GM19025 (cell line): ENCODE measurements at regions not wholly inside any gene's neighbourhood (a gene's known extent, or its start where the extent isn't known, plus 50 kb on each side); places are given as distances from the start of the nearest gene placed in this dataset.

ENCODE experiments used
- ATAC-seq: cut with Tn5 transposase; IDR thresholded peaks from one replicate; pipeline ENCODE4 v1.9.1; 2021; ENCODE audit warnings: mild to moderate bottlenecking, low read depth, moderate library complexity; ENCODE audit not compliant: unreplicated experiment

- no peak for ATAC-seq
These were observed 121.9 kb downstream of the TMEM18 start for GRCh38 chr2:555164-555922.

- ATAC-seq: no peak
These were observed 122.8 kb downstream of the TMEM18 start for GRCh38 chr2:554444-554843.

- no peak for ATAC-seq
These were observed 124.3 kb downstream of the TMEM18 start for GRCh38 chr2:552906-553305.

- ATAC-seq: no peak
These were observed 125.6 kb downstream of the TMEM18 start for GRCh38 chr2:551621-552020.

GRCh38 chr2:550860-551567 is 126.2 kb downstream of the TMEM18 start:
- no peak for ATAC-seq

- no peak for ATAC-seq
These were observed 131.2 kb downstream of the TMEM18 start for GRCh38 chr2:545711-546650.

GRCh38 chr2:545228-545627 is 132.0 kb downstream of the TMEM18 start:
- ATAC-seq: no peak

- no peak for ATAC-seq
These were observed 138.6 kb downstream of the TMEM18 start for GRCh38 chr2:538646-539045.

- ATAC-seq: no peak
These were observed 142.0 kb downstream of the TMEM18 start for GRCh38 chr2:535222-535621.

- no peak for ATAC-seq
These were observed 147.4 kb downstream of the TMEM18 start for GRCh38 chr2:529852-530251.

- ATAC-seq: no peak
These were observed 147.8 kb downstream of the TMEM18 start for GRCh38 chr2:529424-529823.

- ATAC-seq: no peak
These were observed 149.6 kb downstream of the TMEM18 start for GRCh38 chr2:527581-527980.

GRCh38 chr2:526918-527317 is 150.3 kb downstream of the TMEM18 start:
- no peak for ATAC-seq

GRCh38 chr2:525611-526010 is 151.6 kb downstream of the TMEM18 start:
- no peak for ATAC-seq

GRCh38 chr2:525021-525420 is 152.2 kb downstream of the TMEM18 start:
- ATAC-seq: no peak

GRCh38 chr2:524442-524841 is 152.8 kb downstream of the TMEM18 start:
- no peak for ATAC-seq

- no peak for ATAC-seq
These were observed 153.4 kb downstream of the TMEM18 start for GRCh38 chr2:523698-524270.

GRCh38 chr2:522776-523175 is 154.4 kb downstream of the TMEM18 start:
- ATAC-seq: no peak

- no peak for ATAC-seq
These were observed 155.2 kb downstream of the TMEM18 start for GRCh38 chr2:521853-522530.

GRCh38 chr2:520663-521340 is 156.4 kb downstream of the TMEM18 start:
- no peak for ATAC-seq
